Activated CD4-positive, alpha-beta T cell treated with anti-CD3 and anti-CD28 coated beads, Interleukin-10, Interleukin-2, amounts not matched to agents 100 ng/mL and 50 ng/mL, durations not matched to agents 16 hours and 8 hours (primary cell): ENCODE measurements at regions not wholly inside any gene's neighbourhood (a gene's known extent, or its start where the extent isn't known, plus 50 kb on each side); places are given as distances from the start of the nearest gene placed in this dataset.

Experiments
- DNase-seq: peaks from one replicate; pipeline ENCODE4 v3.0.0-alpha.2; 2020

- DNase-seq = no peak
Measured at GRCh38 chr12:42704810-42705401, 115.4 kb upstream of the PRICKLE1 start.

DNA sequence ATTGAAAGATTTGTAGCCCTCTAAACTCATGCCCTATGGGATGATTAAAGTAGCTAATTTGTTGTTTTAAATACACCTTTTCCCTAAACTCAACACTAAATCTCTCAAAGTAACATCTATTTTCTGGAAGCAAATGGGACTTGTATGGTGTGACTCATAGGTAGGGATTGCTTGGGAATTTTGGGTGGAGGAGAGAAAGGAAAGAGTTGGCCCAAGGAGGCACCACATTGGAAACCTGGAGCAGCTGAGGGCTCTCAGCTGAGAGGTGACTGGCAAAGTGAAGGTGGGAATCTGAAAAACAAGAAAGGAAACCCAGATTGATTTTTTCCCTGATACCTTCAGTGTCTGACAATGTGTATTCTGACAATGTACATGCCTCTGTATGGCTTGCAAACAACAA, 114.8 kb upstream of the PRICKLE1 start:
- no peak for DNase-seq

- DNase-seq = no peak
Measured at GRCh38 chr12:42701084-42701483, 111.5 kb upstream of the PRICKLE1 start.

- DNase-seq = no peak
Measured at GRCh38 chr12:42698213-42698612, 108.7 kb upstream of the PRICKLE1 start.

- no peak for DNase-seq
Measured at GRCh38 chr12:42696406-42697149, 107.0 kb upstream of the PRICKLE1 start.

DNA sequence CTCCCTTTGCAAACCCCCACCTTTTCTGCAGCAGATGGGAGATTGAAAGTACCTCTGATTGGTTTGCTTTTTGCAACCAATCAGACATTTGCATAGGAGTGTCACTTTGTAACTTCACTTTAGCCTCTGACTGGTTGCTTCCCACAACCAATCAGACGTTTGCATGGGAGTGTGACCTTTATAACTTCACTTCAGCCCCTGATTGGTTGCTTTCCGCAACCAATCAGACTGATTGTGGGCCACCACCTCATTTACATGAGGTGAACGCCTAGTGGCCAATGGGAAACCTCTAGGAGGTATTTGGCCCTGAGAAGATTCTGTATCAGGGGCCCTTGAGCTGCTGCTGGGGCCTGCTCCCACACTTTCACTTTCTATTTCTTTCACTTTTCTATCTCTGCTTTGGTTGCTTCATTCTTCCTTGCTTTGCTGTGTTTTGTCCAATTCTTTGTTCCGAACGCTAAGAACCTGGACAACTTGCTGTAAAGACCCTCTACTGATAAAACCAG, 106.0 kb upstream of the PRICKLE1 start:
- no peak for DNase-seq

DNA sequence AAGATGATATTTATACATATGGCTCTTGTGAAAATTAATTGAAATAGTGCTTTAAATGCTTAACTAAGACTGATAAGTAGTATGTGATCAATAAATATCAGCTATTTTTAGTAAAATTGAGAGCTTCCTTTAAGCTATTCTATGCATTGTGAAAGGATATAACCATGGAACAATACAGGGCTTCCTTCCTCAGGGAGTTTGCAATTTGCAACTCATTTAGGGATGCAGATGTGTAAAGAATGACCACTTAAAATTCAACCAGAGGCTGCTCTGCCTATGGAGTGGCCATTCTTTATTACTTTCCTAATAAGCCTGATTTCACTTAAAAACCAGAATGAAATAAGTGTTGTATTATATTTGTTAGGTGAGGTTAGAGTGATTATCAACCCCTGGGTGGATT, 103.2 kb upstream of the PRICKLE1 start:
- DNase-seq = no peak

DNA sequence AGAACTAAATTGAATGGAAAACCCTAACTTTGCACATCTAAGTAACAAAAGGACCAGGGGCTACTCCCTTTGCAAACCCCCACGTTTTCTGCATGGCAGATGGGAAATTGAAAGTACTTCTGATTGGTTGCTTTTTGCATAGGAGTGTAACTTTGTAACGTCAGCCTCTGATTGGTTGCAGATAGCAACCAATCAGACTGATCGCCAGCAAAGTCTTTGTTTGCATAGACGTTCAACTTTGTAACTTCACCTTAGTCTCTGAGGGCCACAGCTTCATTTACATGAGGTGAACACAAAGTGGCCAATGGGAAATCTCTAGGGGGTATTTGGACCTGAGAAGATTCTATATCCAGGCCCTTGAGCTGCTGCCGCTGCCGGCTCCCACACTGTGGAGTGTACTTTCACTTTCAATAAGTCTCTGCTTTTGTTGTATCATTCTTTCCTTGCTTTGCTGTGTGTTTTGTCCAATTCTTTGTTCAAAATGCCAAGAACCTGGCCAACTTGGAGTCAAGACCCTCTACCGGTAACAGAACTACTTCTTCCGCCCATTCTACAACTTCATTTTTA, 102.5 kb upstream of the PRICKLE1 start:
- no peak for DNase-seq

DNA sequence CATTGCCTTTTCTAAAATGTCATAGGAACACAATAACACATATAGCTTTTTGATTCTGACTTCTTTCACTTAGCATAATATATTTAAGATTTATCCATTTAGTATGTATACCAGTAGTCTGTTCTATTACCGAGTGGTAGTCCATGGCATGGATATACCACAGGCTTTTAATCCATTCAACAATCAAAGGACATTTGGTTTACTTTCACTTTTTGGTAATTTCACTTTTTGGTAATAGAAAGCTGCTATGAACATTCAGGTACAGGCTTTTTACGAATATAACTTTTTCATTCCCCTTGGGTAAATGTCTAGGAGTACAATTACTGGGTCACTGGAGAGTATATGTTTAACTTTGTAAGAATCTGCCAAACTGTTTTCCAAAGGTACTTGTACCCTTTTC, 100.7 kb upstream of the PRICKLE1 start:
- no peak for DNase-seq

- no peak for DNase-seq
Measured at GRCh38 chr12:42689699-42690098, 100.2 kb upstream of the PRICKLE1 start.

GRCh38 chr12:42686514-42687172, 97.1 kb upstream of the PRICKLE1 start:
- no peak for DNase-seq

- DNase-seq = no peak
Measured at GRCh38 chr12:42684802-42685071, 95.2 kb upstream of the PRICKLE1 start.

GRCh38 chr12:42683933-42684801, 94.6 kb upstream of the PRICKLE1 start:
- no peak for DNase-seq

DNA sequence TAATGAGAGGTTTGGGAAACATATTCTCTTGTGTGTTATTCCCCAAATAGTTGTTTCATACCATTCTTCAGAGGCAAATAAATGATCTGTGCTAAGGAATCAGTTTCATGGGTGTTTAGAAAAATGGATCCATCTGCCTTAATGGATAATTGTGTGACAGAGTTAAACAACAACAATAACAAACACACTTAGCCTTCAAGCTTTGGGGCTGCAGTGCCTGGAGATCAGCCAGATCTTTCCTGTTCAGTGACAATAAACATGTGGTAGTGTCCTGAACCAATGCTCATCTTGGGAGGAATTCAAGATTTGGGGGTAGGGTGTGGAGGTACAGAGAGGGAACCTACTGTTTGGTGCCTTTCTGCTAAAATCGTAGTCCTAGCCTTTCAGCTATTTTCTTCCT, 93.7 kb upstream of the PRICKLE1 start:
- DNase-seq = no peak

- no peak for DNase-seq
Measured at GRCh38 chr12:42679466-42679865, 89.9 kb upstream of the PRICKLE1 start.

DNA sequence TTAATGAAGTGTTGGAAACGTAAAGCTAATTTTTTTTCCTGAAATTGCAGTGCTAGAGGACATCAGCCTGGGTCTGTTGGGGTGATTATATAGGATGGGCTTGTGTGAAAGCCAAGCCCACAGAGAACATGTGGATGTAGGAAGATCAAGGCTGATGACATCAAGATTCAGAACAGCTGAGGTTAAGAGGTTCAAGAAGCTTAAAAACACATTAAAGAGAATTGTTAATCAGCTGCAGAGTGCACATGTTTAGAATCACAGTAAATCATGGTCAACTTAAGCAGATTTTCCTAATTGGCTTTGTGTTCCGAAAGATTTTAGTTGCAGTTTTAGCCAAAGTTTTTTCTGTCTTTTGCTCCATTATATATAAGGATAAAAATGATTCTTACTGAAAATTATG, 87.9 kb upstream of the PRICKLE1 start:
- no peak for DNase-seq

- no peak for DNase-seq
Measured at GRCh38 chr12:42673535-42673934, 84.0 kb upstream of the PRICKLE1 start.

- DNase-seq = no peak
Measured at GRCh38 chr12:42670719-42671118, 81.2 kb upstream of the PRICKLE1 start.

- DNase-seq = no peak
Measured at GRCh38 chr12:42669553-42669952, 80.0 kb upstream of the PRICKLE1 start.

- DNase-seq = no peak
Measured at GRCh38 chr12:42666671-42667243, 77.2 kb upstream of the PRICKLE1 start.

- DNase-seq = no peak
Measured at GRCh38 chr12:42663621-42664020, 74.1 kb upstream of the PRICKLE1 start.
